Right lobe of liver (tissue), 4 donors: ENCODE measurements at regions not wholly inside any gene's neighbourhood (a gene's known extent, or its start where the extent isn't known, plus 50 kb on each side); places are given as distances from the start of the nearest gene placed in this dataset.

Experiments
- CTCF ChIP-seq, 4 donors: fragments of 200-600 bp in 3 of 4; fragments of 450-650 bp in 1 of 4; IDR thresholded peaks; one replicate each; pipeline versions ENCODE4 v1.5.1 to v1.8.0; 2016 to 2022; ENCODE audit warnings: antibody characterized with exemption in 4 of 4, mild to moderate bottlenecking in 2 of 4
- POLR2A ChIP-seq: fragments of 450-650 bp; IDR thresholded peaks from one replicate; pipeline ENCODE4 v1.6.1; 2017; ENCODE audit warnings: antibody characterized with exemption, mild to moderate bottlenecking
- donor health status: DM: no; HTN: no; CAD: no.
- donor health status: DM: no; HTN: no; CAD: no.
- donor health status: DM: no; HTN: yes; CAD: no.

- TF ChIP-seq CTCF (IDR thresholded peaks at IDR 0.05): no peak
- TF ChIP-seq POLR2A: no peak
Observed at GRCh38 chr3:106431721-106432120, 562.9 kb upstream of the CBLB start.
